ENCODE measurements at regions not wholly inside any gene's neighbourhood (a gene's known extent, or its start where the extent isn't known, plus 50 kb on each side); places are given as distances from the start of the nearest gene placed in this dataset.

GRCh38 chr1:87230501-87230900 is 98.2 kb upstream of the LMO4 start:
- no peak for DNase-seq (ENCODE audit: low spot score)
- Histone ChIP-seq H2AFZ (no peak overlapping the region), H3K4me1 (ENCODE audit: insufficient read depth) (0 out of 2 replicates have a peak, but pooled peaks cover 3% of the 10 kb centered on the region), H3K79me2 (replicated peaks; ENCODE audit: insufficient read depth) (no peaks in the 10 kb centered on the region), H3K27ac (ENCODE audit: low read depth) (no peak overlapping the region), H3K4me3 (no peak overlapping the region), H3K9me2 (ENCODE audit: insufficient read depth) (peaks cover 3% of the 10 kb centered on the region; the same call in 1 of the 2 replicates), H4K20me1 (replicated peaks; ENCODE audit: insufficient read depth) (no peaks in the 10 kb centered on the region), H3K27me3 (ENCODE audit: insufficient read depth) (no peaks in the 10 kb centered on the region), H3F3A (replicated peaks; ENCODE audit: low read depth) (no peaks in the 10 kb centered on the region), H3K4me2 (no peak overlapping the region), H3K36me3 (ENCODE audit: insufficient read depth) (no peaks in the 10 kb centered on the region)
- Mint-ChIP-seq H3K27ac (no peak overlapping the region), H3K4me1 (peaks cover 12% of the 10 kb centered on the region), H3K36me3 (ENCODE audit: low read depth) (no peaks in the 10 kb centered on the region), H3K9me3 (no peaks in the 10 kb centered on the region), H3K4me3 (no peak overlapping the region), H3K27me3 (ENCODE audit: insufficient read depth, low read depth, poor library complexity) (peaks cover 3% of the 10 kb centered on the region)
- no peak for TF ChIP-seq EZH2phosphoT487 (IDR thresholded peaks at IDR 0.05; ENCODE audit: unreplicated experiment)
- no peak for TF ChIP-seq ETS1 (IDR thresholded peaks at IDR 0.05)
- no peak for TF ChIP-seq JUNB (IDR thresholded peaks at IDR 0.05; ENCODE audit: unreplicated experiment)
- TF ChIP-seq POLR2AphosphoS5 (IDR thresholded peaks at IDR 0.05; ENCODE audit: low read depth) = no peak
- no peak for TF ChIP-seq REST (IDR thresholded peaks at IDR 0.05; ENCODE audit: unreplicated experiment)
- TF ChIP-seq CTCF (conservative IDR thresholded peaks at IDR 0.05; ENCODE audit: low read depth in 2 of 2) = no peak
- TF ChIP-seq ZNF114 (CRISPR knock-in tag; IDR thresholded peaks at IDR 0.05) = no peak
- no peak for TF ChIP-seq ZNF462 (CRISPR knock-in tag; IDR thresholded peaks at IDR 0.05)
- no peak for TF ChIP-seq ZNF331 (CRISPR knock-in tag; IDR thresholded peaks at IDR 0.05; ENCODE audit: low read depth)
- TF ChIP-seq EZH2 (IDR thresholded peaks at IDR 0.05; ENCODE audit: low read depth, unreplicated experiment) = no peak
- no peak for TF ChIP-seq CREB1 (CRISPR knock-in tag; IDR thresholded peaks at IDR 0.05; ENCODE audit: low read depth)
- no peak for TF ChIP-seq NANOG (IDR thresholded peaks at IDR 0.05; ENCODE audit: borderline replicate concordance)
- ATAC-seq = no peak

Data from GM23338 (cell line).